ENCODE measurements at regions not wholly inside any gene's neighbourhood (a gene's known extent, or its start where the extent isn't known, plus 50 kb on each side); places are given as distances from the start of the nearest gene placed in this dataset.

DNA sequence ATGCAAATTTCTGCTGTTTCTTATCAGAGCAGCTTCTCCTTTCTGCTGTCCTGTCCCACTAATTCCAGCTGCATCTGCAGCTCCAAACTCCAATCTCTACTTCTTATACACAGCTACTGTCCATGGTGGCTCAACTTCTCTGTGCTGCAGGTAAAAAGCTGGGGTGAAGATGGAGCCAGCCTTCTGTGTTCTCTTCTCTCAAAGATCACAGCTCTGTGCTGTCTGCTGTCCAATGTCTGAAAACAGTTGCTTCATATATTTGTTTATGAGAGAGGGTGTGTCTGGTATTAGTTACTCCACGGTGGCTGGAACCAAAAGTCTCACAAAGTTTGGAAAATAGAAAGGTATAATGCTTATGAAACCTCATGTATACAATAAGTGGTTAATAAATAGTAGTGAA is 445.8 kb upstream of the TBX3 start:
- peaks cover 3% of the 10 kb centered on the region for H3F3A ChIP-seq (replicated peaks; ENCODE audit: insufficient read depth)
- no peaks in the 10 kb centered on the region for H3K27me3 ChIP-seq (ENCODE audit: insufficient read depth)
- no peaks in the 10 kb centered on the region for H3K9me2 ChIP-seq
- no peaks in the 10 kb centered on the region for H3K36me3 ChIP-seq (replicated peaks in 1 of 2; ENCODE audit: control insufficient read depth in 1 of 2, insufficient read depth in 2 of 2, low read length in 1 of 2)
- no peak overlapping the region for H3K4me3 ChIP-seq (ENCODE audit: low read depth in 2 of 2, low read length in 1 of 2)
- no peaks in the 10 kb centered on the region for H3K9me3 ChIP-seq
- H3K4me2 ChIP-seq = no peak overlapping the region
- TF ChIP-seq, protein P1, sequence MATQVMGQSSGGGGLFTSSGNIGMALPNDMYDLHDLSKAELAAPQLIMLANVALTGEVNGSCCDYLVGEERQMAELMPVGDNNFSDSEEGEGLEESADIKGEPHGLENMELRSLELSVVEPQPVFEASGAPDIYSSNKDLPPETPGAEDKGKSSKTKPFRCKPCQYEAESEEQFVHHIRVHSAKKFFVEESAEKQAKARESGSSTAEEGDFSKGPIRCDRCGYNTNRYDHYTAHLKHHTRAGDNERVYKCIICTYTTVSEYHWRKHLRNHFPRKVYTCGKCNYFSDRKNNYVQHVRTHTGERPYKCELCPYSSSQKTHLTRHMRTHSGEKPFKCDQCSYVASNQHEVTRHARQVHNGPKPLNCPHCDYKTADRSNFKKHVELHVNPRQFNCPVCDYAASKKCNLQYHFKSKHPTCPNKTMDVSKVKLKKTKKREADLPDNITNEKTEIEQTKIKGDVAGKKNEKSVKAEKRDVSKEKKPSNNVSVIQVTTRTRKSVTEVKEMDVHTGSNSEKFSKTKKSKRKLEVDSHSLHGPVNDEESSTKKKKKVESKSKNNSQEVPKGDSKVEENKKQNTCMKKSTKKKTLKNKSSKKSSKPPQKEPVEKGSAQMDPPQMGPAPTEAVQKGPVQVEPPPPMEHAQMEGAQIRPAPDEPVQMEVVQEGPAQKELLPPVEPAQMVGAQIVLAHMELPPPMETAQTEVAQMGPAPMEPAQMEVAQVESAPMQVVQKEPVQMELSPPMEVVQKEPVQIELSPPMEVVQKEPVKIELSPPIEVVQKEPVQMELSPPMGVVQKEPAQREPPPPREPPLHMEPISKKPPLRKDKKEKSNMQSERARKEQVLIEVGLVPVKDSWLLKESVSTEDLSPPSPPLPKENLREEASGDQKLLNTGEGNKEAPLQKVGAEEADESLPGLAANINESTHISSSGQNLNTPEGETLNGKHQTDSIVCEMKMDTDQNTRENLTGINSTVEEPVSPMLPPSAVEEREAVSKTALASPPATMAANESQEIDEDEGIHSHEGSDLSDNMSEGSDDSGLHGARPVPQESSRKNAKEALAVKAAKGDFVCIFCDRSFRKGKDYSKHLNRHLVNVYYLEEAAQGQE (IDR thresholded peaks at IDR 0.05; ENCODE audit: low read depth, low read length) = peak; percentile 75
- no peak for TF ChIP-seq POLR2AphosphoS5 (IDR thresholded peaks at IDR 0.05; ENCODE audit: low read depth, low read length)
- ChIA-PET POLR2A (no interaction called here), CTCF (no interaction called here)
- H3K27ac ChIP-seq (ENCODE audit: low read depth in 2 of 2, low read length in 1 of 2) = no peak overlapping the region
- no peak for DNase-seq
- 60% methylated on average over 1 of the region's 1 CpG for WGBS (ENCODE audit: low lambda C conversion rate)
- no peaks in the 10 kb centered on the region for H3K79me2 ChIP-seq (ENCODE audit: insufficient read depth)
- H4K20me1 ChIP-seq (ENCODE audit: insufficient read depth) = no peaks in the 10 kb centered on the region
- no peaks in the 10 kb centered on the region; a peak in 2 of 4 replicates for H3K4me1 ChIP-seq (ENCODE audit: control insufficient read depth in 1 of 2, insufficient read depth in 2 of 2, low read depth in 1 of 2, low read length in 1 of 2)
- H2AFZ ChIP-seq (ENCODE audit: low read depth) = no peak overlapping the region
- no peak overlapping the region for H3K9ac ChIP-seq

DNA sequence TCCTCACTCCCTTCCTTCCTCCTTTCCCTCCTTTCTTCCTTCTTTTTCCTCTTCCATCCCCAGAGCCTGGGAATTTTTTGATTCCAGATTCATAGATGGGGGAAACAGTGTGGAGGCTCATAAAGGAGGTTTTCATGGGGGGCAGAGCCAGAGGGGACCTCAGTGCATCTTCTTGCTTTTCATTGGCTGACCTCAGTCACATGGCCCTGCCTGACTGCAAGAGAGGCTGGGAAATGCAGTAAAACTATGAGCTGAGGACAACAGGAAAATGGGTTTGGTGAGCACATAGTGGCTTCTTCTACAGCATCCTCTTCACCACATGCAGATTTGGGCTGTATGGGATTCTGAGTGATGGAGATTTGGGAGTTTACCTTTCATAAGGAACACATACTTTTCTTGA is 437.1 kb upstream of the TBX3 start:
- no peak overlapping the region for H2AFZ ChIP-seq (ENCODE audit: low read depth)
- H3K79me2 ChIP-seq (ENCODE audit: insufficient read depth) = no peaks in the 10 kb centered on the region
- ChIA-PET POLR2A (no interaction called here), CTCF (no interaction called here)
- no peaks in the 10 kb centered on the region for H3K27me3 ChIP-seq (ENCODE audit: insufficient read depth)
- H3F3A ChIP-seq (replicated peaks; ENCODE audit: insufficient read depth) = no peaks in the 10 kb centered on the region
- no peak overlapping the region for H3K4me3 ChIP-seq (ENCODE audit: low read depth in 2 of 2, low read length in 1 of 2)
- no peaks in the 10 kb centered on the region for H4K20me1 ChIP-seq (ENCODE audit: insufficient read depth)
- no peak overlapping the region for H3K27ac ChIP-seq (ENCODE audit: low read depth in 2 of 2, low read length in 1 of 2)
- no peaks in the 10 kb centered on the region for H3K9me2 ChIP-seq
- no peak overlapping the region for H3K4me2 ChIP-seq
- DNase-seq = no peak
- H3K4me1 ChIP-seq (ENCODE audit: control insufficient read depth in 1 of 2, insufficient read depth in 2 of 2, low read depth in 1 of 2, low read length in 1 of 2) = no peaks in the 10 kb centered on the region
- TF ChIP-seq RCOR1 (IDR thresholded peaks at IDR 0.05; ENCODE audit: low read length) = no peak
- TF ChIP-seq MXI1 (IDR thresholded peaks at IDR 0.05; ENCODE audit: low read depth, low read length) = no peak
- no peak for TF ChIP-seq FOXM1 (IDR thresholded peaks at IDR 0.05; ENCODE audit: low read depth)
- TF ChIP-seq FOXJ3 (CRISPR knock-in tag; IDR thresholded peaks at IDR 0.05) = no peak
- no peak for TF ChIP-seq ELF1 (IDR thresholded peaks at IDR 0.05)
- TF ChIP-seq, protein P2, sequence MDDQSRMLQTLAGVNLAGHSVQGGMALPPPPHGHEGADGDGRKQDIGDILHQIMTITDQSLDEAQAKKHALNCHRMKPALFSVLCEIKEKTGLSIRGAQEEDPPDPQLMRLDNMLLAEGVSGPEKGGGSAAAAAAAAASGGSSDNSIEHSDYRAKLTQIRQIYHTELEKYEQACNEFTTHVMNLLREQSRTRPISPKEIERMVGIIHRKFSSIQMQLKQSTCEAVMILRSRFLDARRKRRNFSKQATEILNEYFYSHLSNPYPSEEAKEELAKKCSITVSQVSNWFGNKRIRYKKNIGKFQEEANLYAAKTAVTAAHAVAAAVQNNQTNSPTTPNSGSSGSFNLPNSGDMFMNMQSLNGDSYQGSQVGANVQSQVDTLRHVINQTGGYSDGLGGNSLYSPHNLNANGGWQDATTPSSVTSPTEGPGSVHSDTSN (IDR thresholded peaks at IDR 0.05) = no peak
- TF ChIP-seq, protein P3, sequence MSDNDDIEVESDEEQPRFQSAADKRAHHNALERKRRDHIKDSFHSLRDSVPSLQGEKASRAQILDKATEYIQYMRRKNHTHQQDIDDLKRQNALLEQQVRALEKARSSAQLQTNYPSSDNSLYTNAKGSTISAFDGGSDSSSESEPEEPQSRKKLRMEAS (IDR thresholded peaks at IDR 0.05; ENCODE audit: low read depth) = no peak
- no peak for TF ChIP-seq JUND (IDR thresholded peaks at IDR 0.05)
- TF ChIP-seq, protein P4, sequence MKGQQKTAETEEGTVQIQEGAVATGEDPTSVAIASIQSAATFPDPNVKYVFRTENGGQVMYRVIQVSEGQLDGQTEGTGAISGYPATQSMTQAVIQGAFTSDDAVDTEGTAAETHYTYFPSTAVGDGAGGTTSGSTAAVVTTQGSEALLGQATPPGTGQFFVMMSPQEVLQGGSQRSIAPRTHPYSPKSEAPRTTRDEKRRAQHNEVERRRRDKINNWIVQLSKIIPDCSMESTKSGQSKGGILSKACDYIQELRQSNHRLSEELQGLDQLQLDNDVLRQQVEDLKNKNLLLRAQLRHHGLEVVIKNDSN (IDR thresholded peaks at IDR 0.05; ENCODE audit: borderline replicate concordance, low read depth) = peak; percentile 46; the same call in 1 of the 2 replicates
- no peaks in the 10 kb centered on the region for H3K36me3 ChIP-seq (replicated peaks in 1 of 2; ENCODE audit: control insufficient read depth in 1 of 2, insufficient read depth in 2 of 2, low read length in 1 of 2)
- no peaks in the 10 kb centered on the region for H3K9me3 ChIP-seq
- H3K9ac ChIP-seq = no peak overlapping the region

Data from SK-N-SH (cell line).